Duodenal mucosa (tissue), 2 donors: ENCODE measurements at regions not wholly inside any gene's neighbourhood (a gene's known extent, or its start where the extent isn't known, plus 50 kb on each side); places are given as distances from the start of the nearest gene placed in this dataset.

ENCODE experiments used
- H3K27ac ChIP-seq: one replicate; pipeline ENCODE4 v1.7.0; 2013; ENCODE audit warnings: low read depth, low read length
- H3K27me3 ChIP-seq, 2 donors: one replicate each; pipeline ENCODE4 v1.7.0; 2013; ENCODE audit warnings: low read length in 2 of 2, control low read depth in 1 of 2; ENCODE audit not compliant: insufficient read depth in 2 of 2, control insufficient read depth in 1 of 2
- H3K36me3 ChIP-seq, 2 donors: one replicate each; pipeline ENCODE4 v1.7.0; 2013; ENCODE audit warnings: low read length in 2 of 2, control low read depth in 1 of 2; ENCODE audit not compliant: insufficient read depth in 2 of 2, control insufficient read depth in 1 of 2
- H3K4me1 ChIP-seq, 2 donors: one replicate each; pipeline ENCODE4 v1.7.0; 2013; ENCODE audit warnings: low read length in 2 of 2, control low read depth in 1 of 2; ENCODE audit not compliant: insufficient read depth in 2 of 2, control insufficient read depth in 1 of 2
- H3K4me3 ChIP-seq, 2 donors: one replicate each; pipeline ENCODE4 v1.7.0; 2013; ENCODE audit warnings: low read length in 2 of 2, low read depth in 1 of 2
- H3K9ac ChIP-seq, 2 donors: one replicate each; pipeline ENCODE4 v1.7.0; 2013; ENCODE audit warnings: low read length in 2 of 2, low read depth in 1 of 2
- H3K9me3 ChIP-seq, 2 donors: one replicate each; pipeline ENCODE4 v1.7.0; 2013; ENCODE audit warnings: low read length in 2 of 2, control low read depth in 1 of 2; ENCODE audit not compliant: control insufficient read depth in 1 of 2

- Histone ChIP-seq H3K9me3 (no peaks in the 10 kb centered on the region), H3K4me3 (no peak overlapping the region), H3K27me3 (no peaks in the 10 kb centered on the region), H3K9ac (no peak overlapping the region), H3K36me3 (peaks cover 9 to 39% of the 10 kb centered on the region in 2 donors), H3K4me1 (no peaks in the 10 kb centered on the region), H3K27ac (no peak overlapping the region)
These were observed 115.3 kb downstream of the LTN1 start for GRCh38 chr21:28877318-28877884.

GRCh38 chr21:28875078-28875477, 117.6 kb downstream of the LTN1 start:
- no peak overlapping the region for H3K4me3 ChIP-seq
- H3K9ac ChIP-seq, result no peak overlapping the region
- no peaks in the 10 kb centered on the region for H3K4me1 ChIP-seq
- no peak overlapping the region for H3K27ac ChIP-seq
- no peaks in the 10 kb centered on the region for H3K27me3 ChIP-seq
- no peaks in the 10 kb centered on the region for H3K9me3 ChIP-seq
- peaks cover 6 to 38% of the 10 kb centered on the region in 2 donors for H3K36me3 ChIP-seq

GRCh38 chr21:28872218-28872617, 120.5 kb downstream of the LTN1 start:
- Histone ChIP-seq H3K4me1 (no peaks in the 10 kb centered on the region), H3K9me3 (no peaks in the 10 kb centered on the region), H3K27me3 (no peaks in the 10 kb centered on the region), H3K27ac (no peak overlapping the region), H3K36me3 (peaks cover 6 to 38% of the 10 kb centered on the region in 2 donors), H3K9ac (no peak overlapping the region), H3K4me3 (no peak overlapping the region)

GRCh38 chr21:28871388-28872010, 121.2 kb downstream of the LTN1 start:
- H3K4me1 ChIP-seq, result no peaks in the 10 kb centered on the region
- H3K27me3 ChIP-seq, result no peaks in the 10 kb centered on the region
- H3K4me3 ChIP-seq, result no peak overlapping the region
- no peak overlapping the region for H3K9ac ChIP-seq
- no peaks in the 10 kb centered on the region for H3K9me3 ChIP-seq
- H3K36me3 ChIP-seq, result peaks cover 4 to 36% of the 10 kb centered on the region in 2 donors
- no peak overlapping the region for H3K27ac ChIP-seq

- Histone ChIP-seq H3K4me1 (no peaks in the 10 kb centered on the region), H3K9me3 (no peaks in the 10 kb centered on the region), H3K4me3 (no peak overlapping the region), H3K9ac (no peak overlapping the region), H3K27ac (no peak overlapping the region), H3K36me3 (peaks cover 0 to 6% of the 10 kb centered on the region in 2 donors), H3K27me3 (no peaks in the 10 kb centered on the region)
These were observed 125.3 kb downstream of the LTN1 start for GRCh38 chr21:28867401-28867800.

GRCh38 chr21:28865488-28866186, 127.0 kb downstream of the LTN1 start:
- Histone ChIP-seq H3K27me3 (no peaks in the 10 kb centered on the region), H3K27ac (no peak overlapping the region), H3K9ac (no peak overlapping the region), H3K9me3 (no peaks in the 10 kb centered on the region), H3K36me3 (no peaks in the 10 kb centered on the region), H3K4me1 (no peaks in the 10 kb centered on the region), H3K4me3 (no peak overlapping the region)

- H3K27ac ChIP-seq, result no peak overlapping the region
These were observed 134.3 kb downstream of the LTN1 start for GRCh38 chr21:28858424-28858823.

GRCh38 chr21:28857752-28858151, 134.9 kb downstream of the LTN1 start:
- Histone ChIP-seq H3K4me1 (no peaks in the 10 kb centered on the region), H3K9me3 (no peaks in the 10 kb centered on the region), H3K4me3 (no peak overlapping the region), H3K27ac (no peak overlapping the region), H3K27me3 (no peaks in the 10 kb centered on the region), H3K9ac (no peak overlapping the region), H3K36me3 (no peaks in the 10 kb centered on the region)

More at GRCh38 chr21:28858424-28858823, 134.3 kb downstream of the LTN1 start:
- Histone ChIP-seq H3K36me3 (no peaks in the 10 kb centered on the region), H3K9ac (no peak overlapping the region), H3K4me3 (no peak overlapping the region), H3K27me3 (no peaks in the 10 kb centered on the region), H3K9me3 (no peaks in the 10 kb centered on the region), H3K4me1 (no peaks in the 10 kb centered on the region)

GRCh38 chr21:28856588-28857250, 136.0 kb downstream of the LTN1 start:
- Histone ChIP-seq H3K9ac (no peak overlapping the region), H3K4me3 (no peak overlapping the region), H3K27ac (no peak overlapping the region), H3K9me3 (no peaks in the 10 kb centered on the region), H3K27me3 (no peaks in the 10 kb centered on the region), H3K36me3 (no peaks in the 10 kb centered on the region), H3K4me1 (no peaks in the 10 kb centered on the region)

GRCh38 chr21:28852706-28853105, 140.0 kb downstream of the LTN1 start:
- Histone ChIP-seq H3K36me3 (no peaks in the 10 kb centered on the region), H3K27ac (no peak overlapping the region), H3K27me3 (no peaks in the 10 kb centered on the region), H3K4me1 (no peaks in the 10 kb centered on the region), H3K9ac (no peak overlapping the region), H3K4me3 (no peak overlapping the region), H3K9me3 (no peaks in the 10 kb centered on the region)
